Hypothalamus (tissue), 51 donors: ENCODE measurements at regions not wholly inside any gene's neighbourhood (a gene's known extent, or its start where the extent isn't known, plus 50 kb on each side); places are given as distances from the start of the nearest gene placed in this dataset.
"Not testable (repeated sequence)": the region's sequence is repeated elsewhere in the genome, so short reads cannot be mapped to it uniquely, and the experiment has no call there.

ENCODE experiments used
- DNase-seq, 51 donors: peaks; one replicate each; lab custom pipeline; 2025; lab: John Stamatoyannopoulos, UW

- no peak for DNase-seq
Measured at GRCh38 chr4:95779447-95779846, 60.4 kb upstream of the PDHA2 start.

- DNase-seq = no peak
Measured at GRCh38 chr4:95778666-95779065, 61.2 kb upstream of the PDHA2 start.

GRCh38 chr4:95770605-95771004, 69.3 kb upstream of the PDHA2 start:
- DNase-seq = not testable (repeated sequence)

DNA sequence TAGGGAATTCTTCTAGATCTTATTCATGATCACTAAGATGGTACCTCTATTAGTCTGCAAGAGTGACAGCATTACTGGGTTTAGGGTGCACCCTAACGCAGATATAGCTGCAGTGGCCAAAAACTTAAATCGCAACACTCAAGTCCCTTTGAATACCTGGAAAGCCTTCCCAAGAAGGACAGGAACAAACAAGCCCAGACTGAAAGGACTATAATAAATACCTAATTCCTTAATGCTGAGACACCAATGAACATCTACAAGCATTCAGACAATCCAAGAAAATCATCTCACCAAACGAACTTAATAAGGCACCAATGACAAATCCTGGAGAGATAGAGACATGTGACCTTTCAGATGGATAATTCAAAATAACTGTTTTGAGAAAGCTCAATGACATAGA, 74.9 kb upstream of the PDHA2 start:
- no peak for DNase-seq

DNA sequence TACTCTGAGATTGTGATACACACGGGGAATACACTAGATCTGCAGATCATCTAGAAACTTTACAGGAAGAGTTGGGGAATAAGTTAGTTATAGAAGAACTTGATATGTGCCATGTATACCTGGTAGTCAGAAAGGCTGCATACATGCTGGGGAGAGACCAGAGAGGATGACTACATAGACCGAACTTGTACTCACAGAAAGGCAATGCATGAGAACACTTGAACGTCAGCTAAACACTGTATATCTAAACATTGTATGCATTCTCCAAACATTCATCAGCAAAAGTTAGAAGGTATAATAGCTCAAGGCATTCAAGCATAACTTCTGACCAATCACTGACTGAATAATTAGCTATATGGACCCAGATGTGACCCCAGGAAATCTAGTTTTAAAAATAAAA, 78.0 kb upstream of the PDHA2 start:
- no peak for DNase-seq

DNA sequence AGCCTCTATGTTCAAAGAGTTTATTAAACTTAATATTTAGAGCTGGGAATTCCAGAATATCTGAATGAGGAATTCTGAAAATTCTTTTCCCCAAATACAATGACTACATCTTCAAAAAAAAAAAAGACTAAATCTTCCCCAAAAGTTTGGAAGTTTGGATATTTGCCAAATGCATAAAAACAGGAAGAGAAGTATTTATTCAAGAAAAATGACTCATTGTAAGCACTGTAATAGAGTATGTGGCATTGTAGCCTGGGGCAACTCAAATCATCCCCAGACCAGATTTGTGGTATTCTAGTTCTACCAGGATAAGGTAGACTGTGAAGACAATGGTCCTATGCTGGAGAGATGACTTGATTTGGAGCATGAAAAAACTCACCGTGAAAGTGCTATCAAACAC, 78.5 kb upstream of the PDHA2 start:
- no peak for DNase-seq

DNA sequence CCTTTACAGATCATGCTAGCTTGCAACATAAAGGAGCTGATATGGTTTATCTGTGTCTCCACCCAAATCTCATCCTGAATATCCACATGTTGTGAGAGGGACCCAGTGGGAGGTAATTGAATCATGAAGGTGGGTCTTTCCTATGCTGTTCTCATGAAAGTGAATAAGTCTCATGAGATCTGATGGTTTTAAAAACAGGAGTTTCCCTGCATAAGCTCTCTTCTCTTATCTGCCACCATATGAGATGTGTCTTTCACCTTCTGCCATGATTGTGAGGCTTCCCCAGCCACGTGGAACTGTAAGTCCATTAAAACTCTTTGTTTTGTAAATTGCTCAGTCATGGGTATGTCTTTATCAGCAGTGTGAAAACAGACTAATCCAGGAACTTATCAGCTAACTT, 79.2 kb upstream of the PDHA2 start:
- DNase-seq = not testable (repeated sequence)

GRCh38 chr4:95758001-95758400, 81.9 kb upstream of the PDHA2 start:
- DNase-seq = no peak

GRCh38 chr4:95754667-95755066, 85.2 kb upstream of the PDHA2 start:
- no peak for DNase-seq

- DNase-seq = no peak
Measured at GRCh38 chr4:95749204-95749603, 90.7 kb upstream of the PDHA2 start.

- peak in 1 of 51 donors; percentile 20 for DNase-seq
Measured at GRCh38 chr4:95742872-95743271, 97.0 kb upstream of the PDHA2 start.

DNA sequence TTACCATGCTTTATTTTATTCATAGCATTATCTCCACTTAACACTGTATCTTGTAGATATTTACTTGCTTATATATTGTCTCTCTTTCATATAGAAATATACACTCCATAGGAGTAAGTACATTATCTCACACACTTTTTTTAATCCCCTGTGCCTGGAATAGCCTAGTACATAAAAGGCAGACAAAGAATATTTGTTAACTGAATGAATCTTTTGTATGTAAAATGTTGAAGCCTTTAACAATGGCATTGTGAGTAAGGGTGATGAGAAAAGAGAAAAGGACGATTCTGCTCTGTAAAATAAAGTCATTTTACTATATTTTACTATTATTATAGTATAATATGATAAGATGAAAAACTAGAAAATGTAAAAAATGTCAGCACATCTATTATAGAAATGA, 97.7 kb upstream of the PDHA2 start:
- DNase-seq = peak in 1 of 51 donors; percentile 32

DNA sequence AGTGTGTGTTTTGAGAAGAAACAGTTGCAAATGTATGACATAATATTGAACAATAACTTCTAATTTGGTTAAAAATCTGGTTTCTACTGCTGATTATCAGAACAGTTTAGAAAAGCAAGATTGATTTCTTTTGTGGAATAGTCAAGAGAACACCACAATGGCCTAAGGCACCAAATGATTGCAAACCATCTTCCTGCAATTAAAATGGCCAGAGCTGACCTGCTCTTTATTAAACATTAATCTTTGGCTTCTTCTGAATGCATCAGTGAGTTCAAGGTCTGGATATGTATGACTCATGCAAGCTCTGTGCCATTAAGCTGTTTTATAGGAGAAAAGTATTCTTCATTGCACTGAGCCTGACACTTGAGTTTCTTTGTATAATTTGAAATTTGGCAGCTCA, 107.8 kb upstream of the PDHA2 start:
- no peak for DNase-seq

DNA sequence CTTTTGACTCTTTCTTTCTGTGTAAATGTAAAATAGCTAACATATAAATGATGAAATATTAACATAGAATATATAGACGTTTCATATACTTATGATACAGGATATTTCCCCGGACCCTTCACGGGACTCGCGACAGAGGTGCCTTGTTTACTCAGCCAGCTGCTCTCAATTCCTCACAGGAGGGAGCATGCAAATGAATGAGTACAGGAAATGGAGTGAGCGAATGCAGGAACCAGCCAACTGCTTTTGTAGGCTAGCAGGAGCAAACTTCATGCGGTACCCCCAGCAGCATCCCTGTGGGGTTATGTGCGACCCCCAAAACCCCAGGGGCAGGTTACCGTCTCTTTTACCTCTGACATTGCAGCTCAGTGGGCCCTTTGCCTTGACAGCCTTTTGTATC, 110.3 kb upstream of the PDHA2 start:
- DNase-seq = no peak

GRCh38 chr4:95728145-95728544, 111.7 kb upstream of the PDHA2 start:
- DNase-seq = no peak

DNA sequence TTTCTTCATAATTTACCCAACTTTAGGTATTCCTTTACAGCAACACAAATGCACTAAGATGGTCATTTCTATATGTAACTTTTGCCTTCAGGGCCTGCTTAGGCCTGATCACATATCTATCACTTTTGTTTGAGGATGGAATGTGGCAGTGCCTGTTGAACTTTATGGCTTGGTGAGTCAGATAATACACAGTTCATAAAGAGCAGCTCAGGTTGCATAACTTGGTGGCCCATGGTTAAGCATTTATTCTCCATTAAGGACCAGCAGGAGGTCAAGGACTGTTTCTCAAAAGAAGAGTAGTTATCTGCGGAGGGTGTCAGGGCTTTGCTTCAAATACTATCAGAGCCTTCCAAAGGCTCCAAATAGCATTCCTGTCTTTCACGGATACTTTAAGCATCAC, 124.1 kb upstream of the PDHA2 start:
- DNase-seq = no peak

GRCh38 chr4:95714571-95714970, 125.3 kb upstream of the PDHA2 start:
- no peak for DNase-seq

DNA sequence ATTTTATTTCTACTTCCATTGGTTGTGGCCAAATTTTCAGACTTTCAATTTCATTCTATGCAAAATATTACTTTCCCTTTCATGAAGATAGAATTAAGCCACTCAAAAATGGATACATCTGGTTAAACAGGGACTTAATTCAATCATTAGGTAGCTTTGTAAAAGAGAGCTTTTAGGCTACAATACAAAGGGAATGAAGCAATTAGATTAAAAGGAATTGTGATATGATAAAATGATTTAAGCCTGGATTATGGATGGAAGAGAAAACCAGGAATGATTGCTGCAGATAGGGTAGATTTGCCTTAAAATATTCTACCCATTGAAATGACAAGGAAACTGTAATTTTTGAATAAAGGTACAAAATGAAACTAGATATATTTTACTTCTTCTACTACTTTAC, 134.6 kb upstream of the PDHA2 start:
- no peak for DNase-seq

DNA sequence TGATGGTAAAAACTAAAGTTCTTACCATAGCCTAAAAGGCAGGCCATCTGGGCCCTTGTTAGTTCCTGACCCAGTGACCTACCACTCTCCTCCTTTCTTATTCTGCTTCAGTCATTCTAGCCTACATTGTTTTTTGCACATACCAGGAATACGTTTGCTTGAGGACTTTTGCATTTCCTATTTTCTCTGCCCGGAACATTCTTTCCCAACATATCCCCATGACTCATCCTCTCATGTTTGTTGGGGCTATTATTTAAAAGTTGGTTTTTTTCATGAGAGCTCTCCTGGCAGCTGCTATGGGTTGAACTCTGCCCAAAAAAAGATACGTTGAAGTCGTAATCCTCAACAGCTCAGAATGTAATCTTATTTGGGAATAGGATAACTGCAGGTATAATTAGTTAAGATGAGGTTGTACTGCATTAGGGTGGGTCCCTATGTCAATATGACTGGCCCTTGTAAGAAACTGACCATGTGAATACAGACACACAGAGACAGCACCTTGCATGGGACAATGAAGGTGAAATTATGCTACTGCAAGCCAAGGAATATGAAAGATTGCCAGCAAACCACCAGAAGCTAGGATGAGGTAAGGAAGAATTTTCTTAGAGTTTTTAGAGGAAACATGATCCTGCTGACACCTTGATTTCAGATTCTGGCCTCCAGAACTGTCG, 138.3 kb upstream of the PDHA2 start:
- no peak for DNase-seq

- DNase-seq = no peak
Measured at GRCh38 chr4:95694411-95694810, 145.5 kb upstream of the PDHA2 start.

GRCh38 chr4:95693594-95693993, 144.8 kb upstream of the UNC5C start:
- DNase-seq = peak in 1 of 51 donors; percentile 1

GRCh38 chr4:95676190-95676589, 127.4 kb upstream of the UNC5C start:
- DNase-seq = no peak

DNA sequence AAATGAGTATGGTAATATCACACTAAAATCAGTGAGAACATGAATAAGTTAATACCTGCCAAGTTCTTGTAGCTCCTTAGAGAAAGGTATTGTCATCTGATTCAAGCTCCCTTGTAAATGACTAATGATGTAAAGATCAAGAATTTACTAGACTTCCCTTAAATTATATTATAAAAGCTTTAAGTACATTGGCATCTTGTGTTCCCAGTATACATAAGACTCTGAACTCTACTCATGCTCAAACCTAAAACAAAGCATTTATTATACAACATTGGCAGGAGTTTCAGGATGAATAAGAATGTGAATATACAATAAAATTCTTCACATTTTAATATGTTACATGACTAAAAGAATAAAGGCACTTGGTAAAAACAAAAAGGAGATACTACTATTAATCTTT, 126.8 kb upstream of the UNC5C start:
- DNase-seq = no peak
